ENCODE measurements at regions not wholly inside any gene's neighbourhood (a gene's known extent, or its start where the extent isn't known, plus 50 kb on each side); places are given as distances from the start of the nearest gene placed in this dataset.
"Not testable (repeated sequence)": the region's sequence is repeated elsewhere in the genome, so short reads cannot be mapped to it uniquely, and the experiment has no call there.

GRCh38 chr6:50992704-50993625, 174.3 kb downstream of the TFAP2B start:
- no peaks in the 10 kb centered on the region for H3K4me1 ChIP-seq (ENCODE audit: control insufficient read depth in 1 of 2, insufficient read depth in 2 of 2, low read length in 2 of 2)
- H3K9me3 ChIP-seq (ENCODE audit: control insufficient read depth in 1 of 2, low read length in 2 of 2), result no peaks in the 10 kb centered on the region
- no peaks in the 10 kb centered on the region for H3K36me3 ChIP-seq (ENCODE audit: control insufficient read depth in 1 of 2, insufficient read depth in 2 of 2, low read length in 2 of 2)
- H3K27ac ChIP-seq (ENCODE audit: low read depth, low read length), result no peak overlapping the region
- no peaks in the 10 kb centered on the region for H3K27me3 ChIP-seq (ENCODE audit: control insufficient read depth in 1 of 2, insufficient read depth in 2 of 2, low read length in 2 of 2)
- H3K9ac ChIP-seq (ENCODE audit: low read depth in 1 of 2, low read length in 2 of 2), result no peak overlapping the region
- H3K4me3 ChIP-seq (ENCODE audit: low read depth in 1 of 2, low read length in 2 of 2), result no peak overlapping the region

GRCh38 chr6:50993941-50994720, 175.5 kb downstream of the TFAP2B start:
- Histone ChIP-seq H3K9ac (ENCODE audit: low read depth in 1 of 2, low read length in 2 of 2) (no peak overlapping the region), H3K4me1 (ENCODE audit: control insufficient read depth in 1 of 2, insufficient read depth in 2 of 2, low read length in 2 of 2) (no peaks in the 10 kb centered on the region), H3K27ac (ENCODE audit: low read depth, low read length) (no peak overlapping the region), H3K4me3 (ENCODE audit: low read depth in 1 of 2, low read length in 2 of 2) (no peak overlapping the region), H3K9me3 (ENCODE audit: control insufficient read depth in 1 of 2, low read length in 2 of 2) (no peaks in the 10 kb centered on the region), H3K27me3 (ENCODE audit: control insufficient read depth in 1 of 2, insufficient read depth in 2 of 2, low read length in 2 of 2) (no peaks in the 10 kb centered on the region), H3K36me3 (ENCODE audit: control insufficient read depth in 1 of 2, insufficient read depth in 2 of 2, low read length in 2 of 2) (no peaks in the 10 kb centered on the region)

- H3K27ac ChIP-seq (ENCODE audit: low read depth, low read length), result no peak overlapping the region
- no peaks in the 10 kb centered on the region for H3K27me3 ChIP-seq (ENCODE audit: control insufficient read depth in 1 of 2, insufficient read depth in 2 of 2, low read length in 2 of 2)
- no peaks in the 10 kb centered on the region for H3K4me1 ChIP-seq (ENCODE audit: control insufficient read depth in 1 of 2, insufficient read depth in 2 of 2, low read length in 2 of 2)
- H3K9ac ChIP-seq (ENCODE audit: low read depth in 1 of 2, low read length in 2 of 2), result no peak overlapping the region
- no peak overlapping the region for H3K4me3 ChIP-seq (ENCODE audit: low read depth in 1 of 2, low read length in 2 of 2)
- H3K36me3 ChIP-seq (ENCODE audit: control insufficient read depth in 1 of 2, insufficient read depth in 2 of 2, low read length in 2 of 2), result no peaks in the 10 kb centered on the region
- H3K9me3 ChIP-seq (ENCODE audit: control insufficient read depth in 1 of 2, low read length in 2 of 2), result no peaks in the 10 kb centered on the region
Measured at GRCh38 chr6:50995036-50995435, 176.4 kb downstream of the TFAP2B start.

GRCh38 chr6:50998905-50999304, 180.2 kb downstream of the TFAP2B start:
- no peaks in the 10 kb centered on the region for H3K4me1 ChIP-seq (ENCODE audit: control insufficient read depth in 1 of 2, insufficient read depth in 2 of 2, low read length in 2 of 2)
- H3K36me3 ChIP-seq (ENCODE audit: control insufficient read depth in 1 of 2, insufficient read depth in 2 of 2, low read length in 2 of 2), result no peaks in the 10 kb centered on the region
- no peaks in the 10 kb centered on the region for H3K9me3 ChIP-seq (ENCODE audit: control insufficient read depth in 1 of 2, low read length in 2 of 2)
- no peaks in the 10 kb centered on the region for H3K27me3 ChIP-seq (ENCODE audit: control insufficient read depth in 1 of 2, insufficient read depth in 2 of 2, low read length in 2 of 2)
- no peak overlapping the region for H3K9ac ChIP-seq (ENCODE audit: low read depth in 1 of 2, low read length in 2 of 2)
- H3K4me3 ChIP-seq (ENCODE audit: low read depth in 1 of 2, low read length in 2 of 2), result no peak overlapping the region
- no peak overlapping the region for H3K27ac ChIP-seq (ENCODE audit: low read depth, low read length)

- Histone ChIP-seq H3K9me3 (ENCODE audit: control insufficient read depth in 1 of 2, low read length in 2 of 2) (no peaks in the 10 kb centered on the region), H3K4me3 (ENCODE audit: low read depth in 1 of 2, low read length in 2 of 2) (no peak overlapping the region), H3K36me3 (ENCODE audit: control insufficient read depth in 1 of 2, insufficient read depth in 2 of 2, low read length in 2 of 2) (no peaks in the 10 kb centered on the region), H3K27ac (ENCODE audit: low read depth, low read length) (no peak overlapping the region), H3K27me3 (ENCODE audit: control insufficient read depth in 1 of 2, insufficient read depth in 2 of 2, low read length in 2 of 2) (no peaks in the 10 kb centered on the region), H3K9ac (ENCODE audit: low read depth in 1 of 2, low read length in 2 of 2) (no peak overlapping the region), H3K4me1 (ENCODE audit: control insufficient read depth in 1 of 2, insufficient read depth in 2 of 2, low read length in 2 of 2) (no peaks in the 10 kb centered on the region)
Measured at GRCh38 chr6:51001399-51001798, 182.7 kb downstream of the TFAP2B start.

- no peaks in the 10 kb centered on the region for H3K4me1 ChIP-seq (ENCODE audit: control insufficient read depth in 1 of 2, insufficient read depth in 2 of 2, low read length in 2 of 2)
- H3K27ac ChIP-seq (ENCODE audit: low read depth, low read length), result no peak overlapping the region
- no peaks in the 10 kb centered on the region for H3K27me3 ChIP-seq (ENCODE audit: control insufficient read depth in 1 of 2, insufficient read depth in 2 of 2, low read length in 2 of 2)
- no peak overlapping the region for H3K4me3 ChIP-seq (ENCODE audit: low read depth in 1 of 2, low read length in 2 of 2)
- H3K9ac ChIP-seq (ENCODE audit: low read depth in 1 of 2, low read length in 2 of 2), result no peak overlapping the region
- H3K9me3 ChIP-seq (ENCODE audit: control insufficient read depth in 1 of 2, low read length in 2 of 2), result no peaks in the 10 kb centered on the region
- H3K36me3 ChIP-seq (ENCODE audit: control insufficient read depth in 1 of 2, insufficient read depth in 2 of 2, low read length in 2 of 2), result no peaks in the 10 kb centered on the region
Measured at GRCh38 chr6:51004380-51004779, 185.7 kb downstream of the TFAP2B start.

GRCh38 chr6:51005779-51006178, 187.1 kb downstream of the TFAP2B start:
- H3K4me1 ChIP-seq (ENCODE audit: control insufficient read depth in 1 of 2, insufficient read depth in 2 of 2, low read length in 2 of 2), result no peaks in the 10 kb centered on the region
- H3K9ac ChIP-seq (ENCODE audit: low read depth in 1 of 2, low read length in 2 of 2), result no peak overlapping the region
- H3K36me3 ChIP-seq (ENCODE audit: control insufficient read depth in 1 of 2, insufficient read depth in 2 of 2, low read length in 2 of 2), result no peaks in the 10 kb centered on the region
- H3K4me3 ChIP-seq (ENCODE audit: low read depth in 1 of 2, low read length in 2 of 2), result no peak overlapping the region
- no peaks in the 10 kb centered on the region for H3K9me3 ChIP-seq (ENCODE audit: control insufficient read depth in 1 of 2, low read length in 2 of 2)
- no peaks in the 10 kb centered on the region for H3K27me3 ChIP-seq (ENCODE audit: control insufficient read depth in 1 of 2, insufficient read depth in 2 of 2, low read length in 2 of 2)
- no peak overlapping the region for H3K27ac ChIP-seq (ENCODE audit: low read depth, low read length)

- Histone ChIP-seq H3K27ac (ENCODE audit: low read depth, low read length) (no peak overlapping the region), H3K36me3 (ENCODE audit: control insufficient read depth in 1 of 2, insufficient read depth in 2 of 2, low read length in 2 of 2) (no peaks in the 10 kb centered on the region), H3K9me3 (ENCODE audit: control insufficient read depth in 1 of 2, low read length in 2 of 2) (no peaks in the 10 kb centered on the region), H3K4me1 (ENCODE audit: control insufficient read depth in 1 of 2, insufficient read depth in 2 of 2, low read length in 2 of 2) (no peaks in the 10 kb centered on the region), H3K9ac (ENCODE audit: low read depth in 1 of 2, low read length in 2 of 2) (no peak overlapping the region), H3K27me3 (ENCODE audit: control insufficient read depth in 1 of 2, insufficient read depth in 2 of 2, low read length in 2 of 2) (no peaks in the 10 kb centered on the region), H3K4me3 (ENCODE audit: low read depth in 1 of 2, low read length in 2 of 2) (no peak overlapping the region)
Measured at GRCh38 chr6:51007237-51007636, 188.6 kb downstream of the TFAP2B start.

- H3K9ac ChIP-seq (ENCODE audit: low read depth in 1 of 2, low read length in 2 of 2); H3K9me3 ChIP-seq (ENCODE audit: control insufficient read depth in 1 of 2, low read length in 2 of 2); H3K36me3 ChIP-seq (ENCODE audit: control insufficient read depth in 1 of 2, insufficient read depth in 2 of 2, low read length in 2 of 2); H3K4me3 ChIP-seq (ENCODE audit: low read depth in 1 of 2, low read length in 2 of 2); H3K4me1 ChIP-seq (ENCODE audit: control insufficient read depth in 1 of 2, insufficient read depth in 2 of 2, low read length in 2 of 2); H3K27ac ChIP-seq (ENCODE audit: low read depth, low read length); H3K27me3 ChIP-seq (ENCODE audit: control insufficient read depth in 1 of 2, insufficient read depth in 2 of 2, low read length in 2 of 2): not testable (repeated sequence)
Measured at GRCh38 chr6:51008693-51009092, 190.0 kb downstream of the TFAP2B start.

GRCh38 chr6:51013376-51013775, 194.7 kb downstream of the TFAP2B start:
- H3K36me3 ChIP-seq (ENCODE audit: control insufficient read depth in 1 of 2, insufficient read depth in 2 of 2, low read length in 2 of 2), result no peaks in the 10 kb centered on the region

More at GRCh38 chr6:51013376-51013775, 194.7 kb downstream of the TFAP2B start:
- H3K27me3 ChIP-seq (ENCODE audit: control insufficient read depth in 1 of 2, insufficient read depth in 2 of 2, low read length in 2 of 2), result no peaks in the 10 kb centered on the region
- no peaks in the 10 kb centered on the region for H3K4me1 ChIP-seq (ENCODE audit: control insufficient read depth in 1 of 2, insufficient read depth in 2 of 2, low read length in 2 of 2)
- no peaks in the 10 kb centered on the region for H3K9me3 ChIP-seq (ENCODE audit: control insufficient read depth in 1 of 2, low read length in 2 of 2)
- no peak overlapping the region for H3K27ac ChIP-seq (ENCODE audit: low read depth, low read length)
- H3K9ac ChIP-seq (ENCODE audit: low read depth in 1 of 2, low read length in 2 of 2), result no peak overlapping the region
- no peak overlapping the region for H3K4me3 ChIP-seq (ENCODE audit: low read depth in 1 of 2, low read length in 2 of 2)

Data from duodenal mucosa (tissue), 2 donors.